Stromal cell of bone marrow (primary cell): ENCODE measurements at regions not wholly inside any gene's neighbourhood (a gene's known extent, or its start where the extent isn't known, plus 50 kb on each side); places are given as distances from the start of the nearest gene placed in this dataset.
"Not testable (repeated sequence)": the region's sequence is repeated elsewhere in the genome, so short reads cannot be mapped to it uniquely, and the experiment has no call there.

Source experiments
- DNase-seq: peaks from one replicate; pipeline ENCODE4 v3.0.0-alpha.2; 2012; ENCODE audit warnings: low read depth

GRCh38 chr2:240243049-240243448 lies 102.6 kb upstream of the OTOS start:
- DNase-seq, result not testable (repeated sequence)

GRCh38 chr2:240244543-240244942 lies 104.1 kb upstream of the OTOS start:
- no peak for DNase-seq

DNA sequence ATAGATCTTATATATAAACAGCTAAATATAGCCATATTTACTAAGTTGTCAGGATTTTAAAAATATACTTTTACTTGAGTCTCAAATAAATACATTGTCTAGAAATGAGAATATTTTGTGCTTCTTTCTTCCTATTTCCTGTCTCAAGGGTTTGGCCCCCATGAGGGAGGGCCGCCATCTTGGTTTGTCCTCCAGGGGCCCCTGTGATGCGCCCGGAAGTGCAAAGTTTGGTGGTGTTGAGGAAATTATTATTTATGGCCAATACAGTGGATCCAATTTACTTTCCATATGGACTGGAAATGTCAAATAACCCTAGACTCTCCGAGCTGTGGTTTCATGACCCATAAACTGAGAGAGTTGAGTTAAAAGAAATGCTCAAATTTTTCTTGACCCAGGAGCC lies 104.7 kb upstream of the OTOS start:
- DNase-seq, result no peak

- no peak for DNase-seq
Measured at GRCh38 chr2:240245706-240246105, 105.2 kb upstream of the OTOS start.

DNA sequence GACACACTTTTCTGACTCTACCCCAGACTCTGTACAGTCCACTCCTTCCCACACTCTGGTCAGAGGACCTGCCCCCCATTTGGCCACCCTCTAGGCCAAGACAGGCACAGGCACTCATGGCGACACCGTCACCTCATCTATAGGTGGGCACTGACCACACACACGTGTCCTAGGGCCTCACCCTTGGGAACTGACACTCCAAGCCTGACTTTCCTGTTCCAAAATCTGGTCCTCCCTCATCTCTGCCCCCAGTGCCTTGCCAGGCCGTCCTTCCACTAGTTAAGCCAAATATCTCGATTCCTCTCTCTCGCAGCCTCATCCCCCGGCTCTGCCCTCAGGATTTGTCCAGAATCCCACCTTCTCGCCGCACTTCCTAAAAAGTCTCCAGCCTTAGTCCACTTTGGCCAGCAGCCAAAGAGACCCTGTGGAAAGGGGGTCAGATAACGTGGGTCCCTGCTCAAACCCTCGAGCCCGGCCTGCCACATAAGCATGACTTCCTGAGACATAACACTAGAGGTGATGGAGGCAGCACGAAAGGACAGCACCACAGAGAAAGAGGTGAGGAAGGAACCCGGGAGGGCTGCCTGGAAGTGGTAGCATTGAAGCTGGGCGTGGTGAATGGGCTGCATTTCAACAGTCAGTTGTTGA lies 105.8 kb upstream of the OTOS start:
- DNase-seq, result no peak

- DNase-seq, result no peak
Measured at GRCh38 chr2:240247241-240247867, 106.9 kb upstream of the OTOS start.

DNA sequence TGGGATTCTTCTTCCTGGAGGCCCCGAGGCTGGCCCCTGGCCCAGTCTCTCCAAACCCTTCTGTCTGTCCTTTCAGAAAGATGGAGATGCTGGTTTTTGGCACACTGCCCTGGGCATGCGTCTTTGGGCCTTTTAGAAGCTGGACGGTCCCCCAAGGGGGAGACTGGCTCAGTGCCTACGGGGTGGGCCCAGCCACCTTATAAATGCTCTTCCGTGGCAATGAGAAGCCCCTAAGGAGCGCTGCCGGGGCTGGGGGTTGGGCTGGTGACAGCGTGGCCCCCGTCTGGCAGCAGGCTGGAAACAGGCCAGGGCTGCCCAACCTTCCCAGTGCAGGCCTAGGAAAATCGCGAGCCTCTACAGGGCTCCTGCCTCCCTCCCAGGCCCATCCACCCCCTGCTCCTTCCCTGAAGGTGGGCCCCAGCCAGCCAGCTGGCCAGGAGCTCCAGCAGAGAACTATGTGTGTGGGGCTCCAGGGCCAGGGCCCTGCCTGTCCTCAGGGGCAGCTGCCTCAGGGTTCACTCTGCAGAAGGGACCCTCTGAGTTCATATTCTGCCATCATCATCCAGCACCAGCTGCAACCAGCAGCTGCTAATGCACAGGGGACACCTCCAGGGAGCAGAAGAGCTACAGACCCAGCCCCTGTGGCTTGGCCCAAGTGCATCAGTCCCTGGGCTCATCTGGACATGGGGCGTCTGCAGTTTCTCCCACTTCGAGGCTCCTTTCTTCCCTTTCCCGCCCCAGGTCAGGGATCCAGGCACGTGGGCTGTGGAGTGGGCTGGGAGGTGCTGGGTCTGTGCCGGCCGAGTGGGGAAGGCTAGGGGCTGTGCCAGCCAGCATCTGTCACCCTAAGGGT lies 107.6 kb upstream of the OTOS start:
- no peak for DNase-seq

DNA sequence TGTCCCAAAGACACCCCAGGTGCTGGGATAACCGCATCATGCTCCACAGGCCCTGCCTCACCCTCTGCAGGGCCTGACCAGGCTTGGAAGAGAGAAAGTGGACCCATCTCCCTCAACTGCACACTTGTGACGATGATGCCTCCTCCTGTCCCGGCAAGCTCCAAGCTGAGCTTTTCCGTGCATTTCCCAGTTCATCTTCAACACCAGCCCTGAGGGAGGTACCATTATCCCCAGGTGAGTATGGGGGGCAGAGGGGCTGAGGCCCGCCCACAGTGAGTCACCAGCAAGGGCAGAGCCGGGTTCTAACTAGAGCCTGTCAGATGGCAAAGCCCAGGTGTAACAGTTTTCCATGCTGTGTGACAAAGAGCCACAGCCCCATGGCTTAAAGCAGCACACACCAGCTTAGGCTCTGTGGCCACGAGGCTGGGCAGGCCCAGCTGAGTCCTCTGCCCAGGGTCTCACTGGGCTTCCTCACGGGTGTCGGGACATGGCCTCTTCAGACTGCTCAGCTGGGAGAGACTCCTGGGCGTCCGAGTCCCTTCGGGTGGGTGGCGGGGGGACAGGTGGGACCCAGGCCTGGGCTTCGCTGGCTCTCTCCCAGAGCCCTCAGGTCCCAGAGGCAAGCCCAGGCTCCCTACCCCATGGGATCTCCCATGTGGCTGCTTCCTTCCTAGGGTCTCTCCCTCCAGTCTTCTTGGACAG lies 108.4 kb upstream of the OTOS start:
- no peak for DNase-seq

DNA sequence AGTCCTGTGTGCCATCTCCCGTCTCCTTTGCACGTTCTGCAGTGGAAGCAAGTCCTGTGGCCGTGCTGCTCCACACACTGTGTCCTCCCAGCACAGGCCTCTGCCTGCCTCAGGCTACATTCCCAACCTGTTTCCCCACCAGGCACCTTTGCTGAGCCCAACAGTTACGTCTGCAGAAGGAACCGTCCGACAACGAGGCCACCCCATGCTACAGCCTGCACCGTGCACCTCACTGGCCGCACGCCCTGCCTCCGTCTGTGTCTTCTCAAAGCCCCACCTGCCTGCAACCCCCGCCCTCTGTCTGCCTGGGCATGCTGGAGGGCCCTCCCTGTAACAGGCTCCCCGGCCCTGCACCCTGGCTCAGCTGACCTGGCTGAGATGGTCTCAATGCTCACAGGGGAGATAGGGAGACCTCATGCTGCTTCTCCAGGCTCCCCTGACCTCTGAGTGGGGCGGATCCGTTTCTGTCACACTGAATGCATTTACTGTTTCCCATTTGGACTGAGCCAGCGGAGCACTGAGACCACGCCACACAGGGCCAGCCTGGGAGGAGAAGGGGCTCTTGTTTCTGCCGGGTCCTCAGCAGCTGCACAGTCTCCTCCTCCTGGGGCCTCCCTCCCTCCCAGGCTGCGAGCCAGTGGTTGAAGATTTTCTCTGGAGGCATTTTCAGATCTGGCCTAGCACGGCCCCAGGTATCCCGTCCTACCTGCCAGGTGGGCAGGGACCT lies 109.1 kb upstream of the OTOS start:
- no peak for DNase-seq

DNA sequence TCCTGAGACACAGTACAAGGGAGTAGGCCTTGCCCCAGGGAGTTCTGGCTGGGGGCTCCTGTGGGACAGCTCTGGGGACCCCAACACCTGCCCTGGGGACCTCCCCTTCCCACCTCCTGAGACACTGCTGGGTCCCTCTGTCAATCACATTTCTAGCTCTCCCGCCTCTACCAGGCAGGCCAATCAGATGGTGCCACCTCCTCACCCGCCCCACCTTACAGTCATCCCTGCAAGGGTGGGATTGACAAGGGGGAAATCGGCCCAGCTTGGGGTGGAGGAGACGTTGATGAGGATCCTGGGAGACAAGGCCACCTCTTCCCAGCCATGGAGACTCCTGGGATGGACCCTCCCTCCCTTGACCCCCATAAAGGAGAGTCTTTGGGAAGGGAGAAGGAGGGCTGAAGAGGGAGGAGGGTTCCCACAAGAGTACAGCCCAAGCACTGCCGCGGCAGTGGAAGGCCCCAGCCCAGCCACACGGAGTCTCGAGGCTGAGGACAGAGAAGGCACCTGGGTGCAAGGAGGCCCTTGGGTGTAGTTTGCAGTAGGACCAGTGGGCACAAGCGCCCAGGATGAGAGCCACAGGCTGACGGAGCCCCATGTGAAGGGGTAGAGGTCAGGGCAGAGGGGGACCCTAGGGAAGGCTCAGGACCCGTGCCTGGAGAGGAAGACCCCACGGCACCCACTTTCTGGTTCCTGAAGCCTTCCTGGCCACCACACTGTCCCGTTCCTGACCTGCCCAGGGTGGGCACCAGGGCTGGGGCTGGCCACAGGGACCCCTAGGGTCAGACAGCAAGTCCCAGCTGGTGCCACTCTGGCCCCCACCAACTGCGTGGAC lies 109.9 kb upstream of the OTOS start:
- no peak for DNase-seq

GRCh38 chr2:240250985-240251847 lies 110.8 kb upstream of the OTOS start:
- peak; percentile 88 for DNase-seq

DNA sequence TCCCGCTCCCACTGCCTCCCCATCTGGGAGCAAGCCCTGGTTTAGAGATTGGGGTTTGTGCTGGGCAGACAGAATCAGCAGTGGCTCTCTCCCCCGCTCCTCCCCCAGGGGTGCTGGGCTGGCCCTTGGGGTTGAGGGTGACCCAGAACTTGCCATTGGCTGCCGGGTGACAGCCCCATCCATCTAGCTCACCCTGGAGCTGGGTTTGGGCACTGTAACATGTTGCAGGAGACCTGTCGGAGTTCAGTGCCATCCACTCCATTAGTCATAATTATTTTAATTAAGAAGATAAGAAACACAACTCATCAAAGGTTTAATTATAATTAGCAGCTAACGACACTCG lies 111.4 kb upstream of the OTOS start:
- DNase-seq, result no peak

- no peak for DNase-seq
Measured at GRCh38 chr2:240252191-240252871, 111.9 kb upstream of the OTOS start.

DNA sequence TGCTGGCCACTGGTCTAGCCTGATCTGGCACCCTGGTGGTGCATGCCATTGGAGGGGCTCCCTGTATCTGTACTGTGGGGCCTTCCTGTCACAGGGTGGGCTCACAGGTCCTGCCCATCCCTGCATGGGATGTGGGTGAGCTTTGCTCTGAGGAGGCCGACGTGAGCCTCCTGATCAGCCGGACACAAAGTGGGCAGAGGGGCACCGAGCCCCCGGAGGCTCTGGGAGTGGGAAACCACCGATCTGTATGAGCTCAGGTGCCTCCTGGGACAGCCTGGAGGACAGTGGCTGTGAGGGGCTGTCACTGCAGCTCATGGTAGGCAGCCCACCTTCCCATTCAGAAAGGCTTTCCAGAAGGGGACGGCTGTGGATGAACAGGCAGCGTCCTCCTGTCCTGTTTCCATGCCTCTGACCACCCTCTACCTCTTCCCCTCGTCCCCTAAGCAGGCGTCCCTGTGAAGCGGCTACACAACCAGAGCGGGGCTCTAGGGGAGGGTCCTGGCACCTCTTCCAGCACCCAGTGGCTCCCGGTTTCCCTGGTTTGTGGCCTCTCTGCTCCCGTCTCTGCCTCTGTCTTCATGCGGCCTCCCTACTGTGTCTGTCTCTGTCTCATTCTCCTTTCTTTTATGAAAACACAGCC lies 112.5 kb upstream of the OTOS start:
- no peak for DNase-seq

DNA sequence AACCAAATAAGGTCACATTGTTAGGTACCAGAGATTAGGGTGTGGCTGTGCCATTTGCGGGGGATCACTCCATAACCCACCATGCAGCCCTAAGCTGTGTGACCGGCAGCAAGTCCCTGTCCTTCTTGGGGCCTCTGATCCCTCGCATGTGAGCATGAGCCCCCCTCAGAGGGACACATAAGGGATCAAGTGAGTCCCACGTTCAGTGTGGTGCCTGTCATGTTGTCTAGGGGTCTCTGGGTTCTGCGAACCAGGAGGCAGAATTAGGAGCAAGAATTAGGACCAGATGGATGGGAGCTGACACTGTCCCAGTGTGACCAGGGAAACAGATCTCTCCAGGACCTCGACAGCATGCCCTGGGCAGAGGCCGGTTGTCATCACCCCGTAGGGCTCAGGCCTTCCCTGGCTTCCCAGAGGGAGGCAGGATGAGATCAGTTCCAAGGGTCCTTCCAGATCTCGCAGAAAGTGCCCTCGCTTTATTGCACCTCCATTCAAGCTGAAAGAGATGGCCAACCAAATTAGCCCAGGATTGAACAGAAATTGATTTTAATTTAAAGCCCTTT lies 113.2 kb upstream of the OTOS start:
- DNase-seq, result no peak

GRCh38 chr2:240254337-240255164 lies 114.1 kb upstream of the OTOS start:
- DNase-seq, result no peak

- no peak for DNase-seq
Measured at GRCh38 chr2:240255165-240255491, 114.7 kb upstream of the OTOS start.
